ENCODE measurements at regions not wholly inside any gene's neighbourhood (a gene's known extent, or its start where the extent isn't known, plus 50 kb on each side); places are given as distances from the start of the nearest gene placed in this dataset.

GRCh38 chr13:80217614-80218456, 123.1 kb downstream of the SPRY2 start:
- DNase-seq (ENCODE audit: extremely low read depth, insufficient read length): no peak
- no peaks in the 10 kb centered on the region for H3K27me3 ChIP-seq (replicated peaks; ENCODE audit: control insufficient read depth, insufficient read depth, low read length)
- H3K36me3 ChIP-seq (ENCODE audit: control insufficient read depth, insufficient read depth, low read length): no peaks in the 10 kb centered on the region
- no peak for TF ChIP-seq CTCF (IDR thresholded peaks at IDR 0.05; ENCODE audit: insufficient read depth, low read length, poor library complexity, severe bottlenecking)
- H3K4me3 ChIP-seq (replicated peaks; ENCODE audit: low read depth, low read length): no peak overlapping the region

GRCh38 chr13:80215368-80215767, 125.6 kb downstream of the SPRY2 start:
- H3K27me3 ChIP-seq (replicated peaks; ENCODE audit: control insufficient read depth, insufficient read depth, low read length): no peaks in the 10 kb centered on the region
- no peak for TF ChIP-seq CTCF (IDR thresholded peaks at IDR 0.05; ENCODE audit: insufficient read depth, low read length, poor library complexity, severe bottlenecking)
- no peaks in the 10 kb centered on the region for H3K36me3 ChIP-seq (ENCODE audit: control insufficient read depth, insufficient read depth, low read length)
- H3K4me3 ChIP-seq (replicated peaks; ENCODE audit: low read depth, low read length): no peak overlapping the region
- no peak for DNase-seq (ENCODE audit: extremely low read depth, insufficient read length)

- no peaks in the 10 kb centered on the region for H3K36me3 ChIP-seq (ENCODE audit: control insufficient read depth, insufficient read depth, low read length)
- DNase-seq (ENCODE audit: extremely low read depth, insufficient read length): no peak
- H3K27me3 ChIP-seq (replicated peaks; ENCODE audit: control insufficient read depth, insufficient read depth, low read length): no peaks in the 10 kb centered on the region
- no peak for TF ChIP-seq CTCF (IDR thresholded peaks at IDR 0.05; ENCODE audit: insufficient read depth, low read length, poor library complexity, severe bottlenecking)
- H3K4me3 ChIP-seq (replicated peaks; ENCODE audit: low read depth, low read length): no peak overlapping the region
Observed at GRCh38 chr13:80214521-80214991, 126.4 kb downstream of the SPRY2 start.

DNA sequence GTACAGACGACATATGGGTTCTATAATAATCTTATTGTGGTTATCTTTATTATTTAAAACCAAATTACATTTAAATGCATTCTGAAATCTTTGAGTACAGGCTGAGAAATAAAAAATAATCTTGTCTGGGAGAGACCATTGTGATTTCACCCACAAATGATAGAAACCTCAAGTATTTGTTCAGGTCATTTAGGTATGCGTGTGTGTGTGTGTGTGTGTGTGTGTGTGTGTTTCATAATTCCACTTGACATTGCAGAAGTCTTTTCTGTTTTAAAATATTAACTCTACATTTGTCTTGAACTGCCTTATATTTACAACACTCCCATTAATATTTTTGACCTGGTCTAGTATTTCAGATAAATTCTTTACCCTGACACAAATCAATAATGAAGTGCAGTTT, 126.9 kb downstream of the SPRY2 start:
- Histone ChIP-seq H3K4me3 (replicated peaks; ENCODE audit: low read depth, low read length) (no peak overlapping the region), H3K36me3 (ENCODE audit: control insufficient read depth, insufficient read depth, low read length) (no peaks in the 10 kb centered on the region), H3K27me3 (replicated peaks; ENCODE audit: control insufficient read depth, insufficient read depth, low read length) (no peaks in the 10 kb centered on the region)
- no peak for TF ChIP-seq CTCF (IDR thresholded peaks at IDR 0.05; ENCODE audit: insufficient read depth, low read length, poor library complexity, severe bottlenecking)
- no peak for DNase-seq (ENCODE audit: extremely low read depth, insufficient read length)

DNA sequence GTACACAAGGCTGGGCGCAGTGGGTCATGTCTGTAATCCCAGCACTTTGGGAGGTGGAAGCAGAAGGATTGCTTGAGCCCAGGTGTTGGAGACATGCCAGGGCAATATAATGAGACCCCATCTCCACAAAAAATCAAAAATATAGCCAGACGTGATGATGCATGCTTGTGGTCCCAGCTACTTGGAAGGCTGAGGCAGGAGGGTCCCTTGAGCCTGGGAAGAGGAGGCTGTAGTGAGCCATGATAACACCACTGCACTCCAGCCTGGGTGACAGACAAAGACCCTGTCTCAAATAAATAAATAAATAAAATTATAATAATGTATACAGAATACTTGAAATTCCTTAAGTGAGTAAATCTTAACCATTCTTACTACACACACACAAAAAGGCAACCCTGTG, 127.7 kb downstream of the SPRY2 start:
- Histone ChIP-seq H3K27me3 (replicated peaks; ENCODE audit: control insufficient read depth, insufficient read depth, low read length) (no peaks in the 10 kb centered on the region), H3K36me3 (ENCODE audit: control insufficient read depth, insufficient read depth, low read length) (no peaks in the 10 kb centered on the region), H3K4me3 (replicated peaks; ENCODE audit: low read depth, low read length) (no peak overlapping the region)
- no peak for TF ChIP-seq CTCF (IDR thresholded peaks at IDR 0.05; ENCODE audit: insufficient read depth, low read length, poor library complexity, severe bottlenecking)
- DNase-seq (ENCODE audit: extremely low read depth, insufficient read length): no peak
